Right kidney (tissue), 1 donor: ENCODE measurements at regions not wholly inside any gene's neighbourhood (a gene's known extent, or its start where the extent isn't known, plus 50 kb on each side); places are given as distances from the start of the nearest gene placed in this dataset.
"Not testable (repeated sequence)": the region's sequence is repeated elsewhere in the genome, so short reads cannot be mapped to it uniquely, and the experiment has no call there.

Experiments
- DNase-seq: peaks from one replicate; pipeline ENCODE4 v3.0.0-alpha.2; 2016

DNA sequence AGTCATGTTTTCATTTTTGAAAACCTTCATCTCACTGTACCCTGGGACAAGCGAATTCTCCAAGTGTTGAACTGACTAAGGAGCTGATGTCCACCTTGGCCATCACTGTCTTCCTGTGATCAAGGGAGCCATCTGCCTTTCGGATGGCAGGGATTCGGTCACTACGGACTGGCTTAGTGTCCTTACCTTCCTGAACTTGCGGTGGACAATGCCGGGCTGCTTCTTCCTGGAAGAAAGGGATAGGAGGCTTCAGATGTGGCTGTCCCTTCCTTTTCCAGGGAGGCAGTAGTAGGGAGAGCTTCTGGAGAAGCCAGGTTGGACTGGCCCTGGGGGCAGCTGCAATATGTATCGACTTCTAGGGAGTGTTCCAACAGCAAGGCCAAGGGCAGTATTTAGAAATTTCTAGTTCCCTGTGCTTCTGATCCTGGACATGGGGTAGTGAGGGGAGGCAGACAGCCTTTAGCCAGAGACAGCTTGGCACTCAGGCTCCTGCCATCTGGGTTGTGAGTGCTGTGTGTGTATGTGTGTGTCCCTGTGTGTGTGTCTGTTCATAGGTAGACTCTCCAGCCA is 114.6 kb downstream of the IER5 start:
- no peak for DNase-seq

DNA sequence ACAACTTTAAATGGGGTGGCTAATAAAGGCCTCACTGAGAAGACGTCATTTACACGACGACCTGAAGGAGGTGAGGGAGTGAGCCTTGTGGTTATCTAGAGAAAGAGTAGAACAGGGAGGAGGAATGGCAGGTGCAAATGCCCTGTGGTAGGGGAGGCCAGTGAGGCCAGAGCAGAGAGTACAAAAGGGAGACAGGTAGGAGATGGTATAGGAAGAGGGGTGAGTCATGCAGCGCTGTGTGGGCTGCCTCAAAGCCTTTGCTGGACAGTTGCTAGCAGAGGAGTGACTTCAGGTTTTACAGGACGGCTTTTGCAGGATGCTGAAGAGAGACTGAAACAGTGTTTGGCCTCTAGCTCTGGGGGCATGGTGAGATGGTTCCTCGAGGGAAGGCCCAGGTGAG is 116.0 kb downstream of the IER5 start:
- no peak for DNase-seq

- DNase-seq, result no peak
Observed at GRCh38 chr1:181205901-181206300, 117.4 kb downstream of the IER5 start.

DNA sequence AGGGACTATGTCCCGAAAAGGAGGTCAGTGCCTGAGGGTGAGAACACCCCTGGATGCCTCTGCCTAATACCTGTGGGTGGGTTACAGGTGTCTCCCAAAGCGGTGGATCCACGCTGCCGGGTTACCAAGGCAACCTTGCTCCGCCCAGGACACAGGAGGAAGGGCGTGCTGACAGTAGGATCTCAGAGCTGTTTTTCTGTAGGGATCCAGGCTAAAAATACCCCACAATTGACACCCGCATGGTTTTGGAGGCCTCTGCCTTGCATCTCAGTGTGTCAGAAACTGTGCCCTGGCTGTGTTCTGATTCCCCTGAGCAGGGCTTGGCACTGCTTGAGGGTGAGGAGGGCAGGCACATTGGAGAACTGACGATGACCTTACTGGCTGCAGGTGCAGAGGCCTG is 118.0 kb downstream of the IER5 start:
- no peak for DNase-seq

DNA sequence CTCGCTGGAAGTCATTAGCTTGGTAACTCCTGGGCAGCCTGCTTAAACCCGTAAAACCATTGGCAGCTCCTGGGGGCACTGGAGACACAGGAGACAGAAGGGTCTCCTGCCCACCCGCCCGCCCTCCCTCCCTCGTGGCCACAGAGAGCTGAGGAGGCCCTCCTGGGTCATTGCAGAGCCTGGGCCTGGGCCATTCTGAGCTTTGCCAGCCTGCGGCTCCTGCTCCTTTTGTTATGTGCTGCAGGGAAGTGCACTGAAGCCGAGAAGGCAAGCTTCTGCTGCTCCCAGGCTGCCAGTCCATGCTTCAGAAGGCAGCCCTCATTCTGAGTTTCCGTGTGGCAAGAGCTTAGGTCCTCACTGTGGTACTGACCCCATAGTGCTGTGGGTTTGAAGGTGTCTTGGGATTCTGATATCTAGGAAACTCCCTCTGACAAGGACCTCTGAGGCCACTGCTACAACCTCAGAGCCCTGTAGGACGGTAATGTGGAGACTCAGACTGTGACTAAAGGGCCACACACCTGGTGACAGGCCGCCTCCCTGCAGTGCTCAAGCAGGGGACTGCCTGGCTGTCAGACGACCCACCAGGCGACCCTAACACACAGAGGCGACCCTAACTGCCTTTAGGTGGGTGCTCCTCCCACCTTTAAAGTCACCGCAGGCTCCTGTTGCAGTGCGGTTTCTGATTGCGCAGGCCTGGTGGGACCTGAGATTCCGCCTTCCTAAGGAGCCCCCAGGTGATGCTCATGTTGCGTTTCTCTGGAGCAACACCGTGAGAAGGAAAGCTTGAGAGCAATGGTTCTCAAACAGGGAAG is 118.7 kb downstream of the IER5 start:
- no peak for DNase-seq

DNA sequence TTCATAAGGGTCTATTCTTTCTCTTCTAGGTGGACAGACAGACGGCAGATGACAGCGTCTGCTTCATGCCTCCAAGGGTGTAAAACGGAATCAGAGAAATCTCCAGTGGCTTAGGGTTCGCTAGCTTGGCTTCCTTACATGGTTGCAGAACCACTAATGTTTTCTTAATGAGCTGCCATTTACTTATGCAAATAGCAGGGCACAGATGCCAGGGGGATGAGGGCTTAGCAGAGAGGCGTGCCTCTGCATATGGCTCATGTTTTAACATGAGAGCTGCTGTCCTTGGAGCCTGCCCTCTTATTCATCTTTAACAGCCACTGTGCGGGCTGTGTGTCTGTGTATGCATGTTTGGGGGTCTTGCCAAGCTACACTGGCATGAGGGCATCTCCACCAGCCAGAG is 119.6 kb downstream of the IER5 start:
- DNase-seq, result no peak

DNA sequence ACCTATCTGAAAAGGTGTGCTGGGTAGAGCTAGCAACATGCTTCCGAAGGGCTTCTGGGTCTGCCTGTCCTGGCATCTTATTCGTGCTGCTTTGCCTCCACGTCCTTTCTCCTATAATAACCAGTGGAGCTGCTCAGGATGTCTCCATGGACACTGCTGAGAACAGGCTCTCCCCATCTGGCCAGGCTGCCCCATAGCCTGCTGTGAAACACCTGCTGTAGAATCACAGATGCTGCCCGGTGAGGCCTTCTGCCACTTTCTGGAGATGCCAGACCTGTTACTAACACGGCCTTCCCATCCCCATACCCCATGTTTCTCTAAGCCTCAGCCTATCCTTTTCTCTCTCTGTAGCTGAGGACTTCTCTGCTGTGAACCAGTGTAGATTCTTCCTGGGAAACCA is 120.5 kb downstream of the IER5 start:
- no peak for DNase-seq

DNA sequence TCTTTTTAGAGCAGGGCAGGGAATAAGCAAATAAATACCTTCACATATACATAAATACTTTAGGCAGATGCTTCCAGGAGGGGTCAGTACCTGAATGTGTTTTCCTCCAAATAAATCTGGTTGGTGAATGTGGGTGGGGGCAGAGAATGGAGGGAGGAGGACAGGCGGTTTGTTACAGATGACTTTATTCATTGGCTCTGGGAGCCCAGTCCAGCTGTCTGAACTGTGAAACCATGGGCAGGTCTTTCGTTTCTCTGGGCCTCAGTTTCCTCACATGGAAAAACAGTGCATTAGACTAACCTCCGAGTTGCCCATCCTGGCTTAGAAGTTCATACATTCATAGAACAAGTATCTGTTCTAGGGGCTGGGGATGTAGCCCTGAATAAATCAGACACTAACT is 124.6 kb downstream of the IER5 start:
- no peak for DNase-seq

DNA sequence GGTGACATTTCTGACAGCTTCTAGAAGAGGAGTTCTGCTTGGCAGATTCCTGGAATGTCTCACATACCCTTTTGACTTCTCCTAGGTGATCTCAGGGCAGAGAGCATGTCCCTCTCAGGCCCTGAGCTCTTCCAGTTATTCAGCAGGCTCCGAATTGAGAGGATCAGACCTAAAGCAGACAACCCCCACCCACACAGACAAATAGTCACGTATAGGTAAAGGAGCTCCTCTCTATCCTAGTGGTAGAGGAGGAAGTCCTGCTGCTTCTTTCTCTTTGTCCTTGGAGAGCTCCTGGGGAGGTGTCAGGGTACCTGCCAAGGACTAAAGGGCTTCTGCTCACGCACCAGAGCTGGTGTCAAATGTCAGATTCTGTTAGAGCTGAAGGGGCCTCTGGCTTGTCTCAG is 128.1 kb downstream of the IER5 start:
- DNase-seq, result no peak

DNA sequence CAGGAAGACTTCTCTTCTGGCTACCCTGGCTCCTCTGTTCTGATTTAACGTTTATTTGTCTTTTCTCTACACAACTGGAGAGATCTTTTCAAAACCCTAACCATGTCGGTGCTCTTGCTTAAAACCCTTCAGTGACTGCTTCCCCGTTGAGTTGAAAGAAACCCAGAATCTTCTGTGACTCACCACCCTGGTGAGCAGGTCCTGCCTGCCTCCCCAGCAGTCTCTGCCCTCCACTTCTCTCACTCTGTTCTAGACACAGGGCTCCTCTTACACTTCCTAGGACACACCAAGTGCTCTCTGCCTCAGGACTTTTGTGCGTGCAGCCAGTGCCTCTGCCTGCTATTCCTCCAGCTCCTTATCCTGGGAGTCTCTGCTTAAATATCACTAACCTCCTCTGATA is 131.4 kb downstream of the IER5 start:
- DNase-seq, result no peak

DNA sequence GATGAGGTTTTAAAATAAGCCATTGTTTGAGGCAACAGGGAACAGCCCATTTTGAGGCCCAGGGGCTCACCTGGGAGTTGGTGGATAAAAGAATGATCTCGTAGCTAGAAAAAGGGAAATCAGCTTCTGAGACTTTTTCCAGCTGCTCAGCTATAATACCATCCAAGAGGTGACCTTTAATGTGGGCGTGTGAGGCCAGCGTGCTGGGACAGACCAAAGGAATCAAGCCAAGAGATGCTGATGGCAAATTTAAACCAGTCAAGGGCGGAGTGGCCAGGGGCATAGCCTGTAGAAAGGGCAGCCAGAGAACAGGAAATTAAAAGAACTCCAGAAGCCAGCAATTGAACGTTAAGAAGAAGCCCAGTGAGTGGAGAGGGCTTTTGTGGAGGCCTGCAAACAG is 132.6 kb downstream of the IER5 start:
- DNase-seq, result no peak

DNA sequence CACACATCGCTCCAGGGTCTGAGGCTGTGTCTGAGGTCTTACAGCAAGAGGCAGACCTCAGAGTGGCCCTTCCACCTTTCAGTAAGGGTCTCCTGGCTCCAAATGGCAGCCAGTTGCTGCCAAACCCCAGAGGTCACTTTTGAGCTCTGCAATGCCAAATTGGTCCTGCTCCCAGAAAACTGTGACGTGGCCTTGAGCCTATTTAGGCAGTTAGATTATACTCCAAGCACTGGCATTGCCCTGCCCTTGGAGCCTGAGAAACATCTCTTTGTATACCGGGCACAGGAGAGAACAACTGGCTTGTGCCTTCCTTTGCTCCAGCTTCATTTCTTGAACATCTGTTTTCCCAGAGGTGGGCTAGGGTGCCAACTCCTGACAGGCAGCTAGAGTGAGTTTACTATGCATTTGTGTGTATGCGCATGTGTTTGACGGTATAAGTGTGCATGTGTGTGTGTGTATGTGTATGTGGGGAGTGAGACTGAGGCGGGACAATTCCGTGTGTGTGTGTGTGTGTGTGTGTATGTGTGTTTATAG is 134.5 kb downstream of the IER5 start:
- no peak for DNase-seq

DNA sequence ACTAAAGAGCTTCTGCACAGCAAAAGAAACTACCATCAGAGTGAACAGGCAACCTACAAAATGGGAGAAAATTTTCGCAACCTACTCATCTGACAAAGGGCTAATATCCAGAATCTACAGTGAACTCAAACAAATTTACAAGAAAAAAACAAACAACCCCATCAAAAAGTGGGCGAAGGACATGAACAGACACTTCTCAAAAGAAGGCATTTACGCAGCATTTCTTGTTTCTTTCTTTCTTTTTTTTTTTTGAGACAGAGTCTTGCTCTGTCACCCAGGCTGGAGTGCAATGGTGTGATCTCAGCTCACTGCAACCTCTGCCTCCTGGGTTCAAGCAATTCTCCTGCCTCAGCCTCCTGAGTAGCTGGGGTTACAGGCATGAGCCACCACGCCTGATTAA is 138.2 kb downstream of the IER5 start:
- not testable (repeated sequence) for DNase-seq

- DNase-seq, result no peak
Observed at GRCh38 chr1:181239086-181239485, 150.6 kb downstream of the IER5 start.

DNA sequence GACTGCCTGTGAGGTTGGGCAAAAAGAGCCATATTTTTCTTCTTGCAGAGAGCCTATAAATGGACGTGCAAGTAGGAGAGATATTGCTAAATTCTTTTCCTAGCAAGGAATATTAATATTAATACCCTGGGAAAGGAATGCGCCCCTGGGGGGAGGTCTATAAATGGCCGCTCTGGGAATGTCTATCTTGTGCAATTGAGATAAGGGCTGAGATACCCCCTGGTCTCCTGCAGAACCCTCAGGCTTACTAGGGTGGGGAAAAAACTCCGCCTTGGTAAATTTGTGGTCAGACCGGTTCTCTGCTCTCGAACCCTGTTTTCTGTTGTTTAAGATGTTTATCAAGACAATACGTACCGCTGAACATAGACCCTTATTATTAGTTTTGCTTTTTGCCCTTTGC is 157.8 kb downstream of the IER5 start:
- DNase-seq, result not testable (repeated sequence)

GRCh38 chr1:181248361-181248760 is 159.9 kb downstream of the IER5 start:
- not testable (repeated sequence) for DNase-seq

DNA sequence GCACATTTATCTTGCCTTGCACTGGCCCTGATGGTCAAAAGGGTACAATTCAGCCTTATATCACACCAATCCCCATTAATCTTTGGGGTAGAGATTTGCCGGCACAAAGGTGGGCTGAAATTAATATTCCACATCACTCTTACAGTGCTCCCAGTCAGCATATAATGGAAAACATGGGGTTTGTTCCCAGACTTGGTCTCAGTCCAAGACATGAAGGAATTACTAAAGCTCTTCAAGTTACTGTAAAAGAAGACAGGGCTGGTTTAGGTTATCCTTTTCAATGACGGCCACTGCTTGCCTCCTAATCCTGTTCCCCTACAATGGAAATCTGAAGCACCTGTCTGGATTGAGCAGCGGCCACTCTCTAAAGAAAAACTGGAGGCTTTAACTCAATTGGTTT is 160.7 kb downstream of the IER5 start:
- no peak for DNase-seq

DNA sequence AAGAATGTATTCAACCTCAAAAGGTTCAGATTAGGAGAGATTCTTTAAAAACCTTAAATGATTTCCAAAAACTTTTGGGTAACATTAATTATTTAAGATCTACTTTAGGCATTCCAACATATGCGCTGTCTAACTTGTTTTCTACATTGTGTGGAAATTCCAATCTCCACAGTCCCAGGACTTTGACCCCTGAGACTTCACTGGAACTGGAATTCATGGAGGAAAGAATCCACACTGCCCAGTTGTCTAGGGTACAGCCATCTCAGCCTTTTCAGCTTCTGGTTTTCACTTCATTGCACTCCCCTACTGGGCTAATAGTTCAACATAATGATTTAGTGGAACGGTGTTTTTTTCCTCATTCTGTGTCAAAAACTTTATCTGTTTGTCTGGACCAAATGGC is 161.5 kb downstream of the IER5 start:
- DNase-seq, result no peak

- DNase-seq, result no peak
Observed at GRCh38 chr1:181251001-181251712, 162.7 kb downstream of the IER5 start.

- no peak for DNase-seq
Observed at GRCh38 chr1:181251713-181252075, 163.2 kb downstream of the IER5 start.

DNA sequence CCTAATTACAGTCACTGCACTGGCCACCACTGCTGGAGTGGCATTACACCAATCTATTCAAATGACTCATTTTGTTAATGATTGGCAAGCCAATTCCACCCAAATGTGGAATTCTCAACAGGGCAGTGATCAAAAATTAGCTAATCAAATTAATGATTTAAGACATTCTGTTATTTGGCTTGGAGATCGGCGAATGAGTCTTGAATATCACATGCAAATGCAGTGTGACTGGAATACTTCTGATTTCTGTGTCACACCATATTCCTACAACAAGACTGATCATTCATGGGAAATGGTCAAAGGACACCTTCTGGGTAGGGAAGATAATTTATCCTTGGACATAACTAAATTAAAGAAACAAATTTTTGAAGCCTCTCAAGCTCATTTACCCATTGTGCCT is 165.1 kb downstream of the IER5 start:
- not testable (repeated sequence) for DNase-seq

DNA sequence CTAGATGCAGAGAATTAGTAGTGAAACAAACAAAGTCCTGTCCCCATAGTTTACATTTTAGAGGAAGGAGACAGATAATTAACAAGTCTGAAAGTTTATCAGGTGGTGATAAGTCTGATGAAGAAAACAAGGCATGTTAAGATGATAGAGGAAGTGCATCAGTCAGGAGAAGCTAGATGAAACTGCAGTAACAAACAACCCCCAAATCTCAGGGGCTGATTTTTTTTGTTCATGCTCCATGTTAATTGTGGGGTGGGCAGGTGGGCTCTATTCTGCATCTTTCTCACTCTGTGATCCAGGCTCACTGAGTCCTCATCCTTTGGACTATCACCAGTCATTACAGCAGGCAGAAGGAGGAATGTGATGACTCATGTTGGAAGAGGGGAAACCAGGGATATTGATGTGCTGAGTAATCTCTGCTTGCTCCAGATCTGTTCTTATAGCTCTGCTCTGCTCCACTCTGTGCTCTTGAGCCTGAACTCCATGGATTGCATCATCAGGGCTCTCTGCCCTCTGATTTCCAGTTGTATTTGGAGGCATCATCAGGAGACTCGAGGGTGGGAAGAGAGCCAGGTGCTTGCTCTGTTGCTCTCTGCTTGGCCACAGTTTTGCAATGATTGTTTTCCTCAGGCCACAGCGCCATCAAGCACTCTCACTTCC is 166.9 kb downstream of the IER5 start:
- DNase-seq, result no peak

GRCh38 chr1:181257117-181257516 is 168.6 kb downstream of the IER5 start:
- no peak for DNase-seq
